Astrocyte (in vitro differentiated cells and primary cell): ENCODE measurements at regions not wholly inside any gene's neighbourhood (a gene's known extent, or its start where the extent isn't known, plus 50 kb on each side); places are given as distances from the start of the nearest gene placed in this dataset.
"Not testable (repeated sequence)": the region's sequence is repeated elsewhere in the genome, so short reads cannot be mapped to it uniquely, and the experiment has no call there.

Experiments used
- DNase-seq: peaks from one replicate; pipeline ENCODE4 v3.0.0-alpha.2; 2010; ENCODE audit warnings: low read depth
- FAIRE-seq: peaks from 2 replicates; lab custom pipeline; 2011; peaks lifted over from hg19 to GRCh38; lab: Jason Lieb, UNC
- H2AFZ ChIP-seq: 2 replicates; pipeline ENCODE4 v1.6.0; 2012; ENCODE audit warnings: low read depth, low read length, inconsistent platforms
- H3K27ac ChIP-seq: 2 replicates; pipeline ENCODE4 v1.5.1; 2011; ENCODE audit warnings: low read depth, low read length, inconsistent platforms
- H3K27me3 ChIP-seq: 2 replicates; pipeline ENCODE4 v1.6.0; 2011; ENCODE audit warnings: low read length, inconsistent platforms; ENCODE audit not compliant: insufficient read depth
- H3K36me3 ChIP-seq: 2 replicates; pipeline ENCODE4 v1.5.1; 2011; ENCODE audit warnings: low read length, inconsistent platforms; ENCODE audit not compliant: insufficient read depth
- H3K4me1 ChIP-seq: 2 replicates; pipeline ENCODE4 v1.5.1; 2011; ENCODE audit warnings: low read length, inconsistent platforms; ENCODE audit not compliant: insufficient read depth
- H3K4me2 ChIP-seq: 2 replicates; pipeline ENCODE4 v1.6.0; 2012; ENCODE audit warnings: low read length, inconsistent platforms
- H3K4me3 ChIP-seq: 2 replicates; pipeline ENCODE4 v1.5.1; 2011; ENCODE audit warnings: low read depth, mild to moderate bottlenecking, low read length, inconsistent platforms; ENCODE audit not compliant: insufficient read depth
- H3K79me2 ChIP-seq: 2 replicates; pipeline ENCODE4 v1.6.0; 2012; ENCODE audit warnings: mild to moderate bottlenecking, low read length, inconsistent platforms; ENCODE audit not compliant: insufficient read depth
- H3K9ac ChIP-seq: 2 replicates; pipeline ENCODE4 v1.6.0; 2012; ENCODE audit warnings: mild to moderate bottlenecking, low read length, inconsistent platforms
- H3K9me3 ChIP-seq: 2 replicates; pipeline ENCODE4 v1.5.1; 2012; ENCODE audit warnings: low read depth, mild to moderate bottlenecking, low read length, inconsistent platforms; ENCODE audit not compliant: insufficient read depth
- H4K20me1 ChIP-seq: 2 replicates; pipeline ENCODE4 v1.6.0; 2012; ENCODE audit warnings: low read length, inconsistent platforms; ENCODE audit not compliant: insufficient read depth
- H3K27ac Mint-ChIP-seq: one replicate; pipeline ENCODE4 v1.8.0; 2021; ENCODE audit warnings: mild to moderate bottlenecking, mixed read lengths; ENCODE audit not compliant: unreplicated experiment
- H3K27me3 Mint-ChIP-seq: one replicate; pipeline ENCODE4 v1.8.0; 2021; ENCODE audit warnings: low read depth, mixed read lengths; ENCODE audit not compliant: unreplicated experiment
- H3K36me3 Mint-ChIP-seq: one replicate; pipeline ENCODE4 v1.8.0; 2021; ENCODE audit warnings: low read depth, mixed read lengths; ENCODE audit not compliant: unreplicated experiment
- H3K4me1 Mint-ChIP-seq: one replicate; pipeline ENCODE4 v1.8.0; 2021; ENCODE audit warnings: low read depth, mixed read lengths; ENCODE audit not compliant: unreplicated experiment
- H3K4me3 Mint-ChIP-seq: one replicate; pipeline ENCODE4 v1.8.0; 2021; ENCODE audit warnings: mild to moderate bottlenecking, moderate library complexity, mixed read lengths; ENCODE audit not compliant: unreplicated experiment
- H3K9me3 Mint-ChIP-seq: one replicate; pipeline ENCODE4 v1.8.0; 2021; ENCODE audit warnings: mild to moderate bottlenecking, mixed read lengths; ENCODE audit not compliant: unreplicated experiment

- not testable (repeated sequence) for H3K36me3 ChIP-seq, H3K4me1 ChIP-seq, H3K27me3 ChIP-seq, H3K4me3 ChIP-seq, H2AFZ ChIP-seq, H3K9me3 Mint-ChIP-seq, H3K27me3 Mint-ChIP-seq, H3K9me3 ChIP-seq, H3K36me3 Mint-ChIP-seq
- Mint-ChIP-seq H3K27ac (peak overlapping the region; percentile 90), H3K4me1 (peaks cover 26% of the 10 kb centered on the region), H3K4me3 (peak overlapping the region; percentile 8)
- H3K9ac ChIP-seq = peak overlapping the region; percentile 62
- peaks cover 78% of the 10 kb centered on the region for H3K79me2 ChIP-seq
- peak; percentile 54 for FAIRE-seq
- peak overlapping the region; percentile 76 for H3K27ac ChIP-seq
- peak overlapping the region; percentile 57 for H3K4me2 ChIP-seq
- peaks cover 28% of the 10 kb centered on the region for H4K20me1 ChIP-seq
- DNase-seq = peak; percentile 47
These were observed 278.4 kb upstream of the PLGLB2 start for GRCh38 chr2:87469180-87470151.

- Histone ChIP-seq H4K20me1 (peaks cover 24% of the 10 kb centered on the region), H3K79me2 (peaks cover 78% of the 10 kb centered on the region)
- H3K4me2 ChIP-seq, H3K36me3 ChIP-seq, H3K27me3 ChIP-seq, H3K9me3 Mint-ChIP-seq, H3K9me3 ChIP-seq, FAIRE-seq, H3K4me3 ChIP-seq, H2AFZ ChIP-seq, H3K27me3 Mint-ChIP-seq, H3K9ac ChIP-seq, H3K27ac ChIP-seq, H3K4me1 ChIP-seq, DNase-seq, H3K36me3 Mint-ChIP-seq: not testable (repeated sequence)
- Mint-ChIP-seq H3K4me1 (peaks cover 18% of the 10 kb centered on the region), H3K27ac (peak overlapping the region; percentile 84), H3K4me3 (peak overlapping the region; percentile 75)
These were observed 277.2 kb upstream of the PLGLB2 start for GRCh38 chr2:87470381-87471380.

GRCh38 chr2:87471478-87471877, 276.4 kb upstream of the PLGLB2 start:
- H3K36me3 ChIP-seq, H3K36me3 Mint-ChIP-seq, H3K4me2 ChIP-seq, H2AFZ ChIP-seq, H3K9me3 ChIP-seq, H3K27me3 Mint-ChIP-seq, H3K27me3 ChIP-seq, H3K9me3 Mint-ChIP-seq, FAIRE-seq, H3K4me1 ChIP-seq, H3K4me3 ChIP-seq, H3K9ac ChIP-seq, DNase-seq, H3K27ac ChIP-seq: not testable (repeated sequence)
- H4K20me1 ChIP-seq = peaks cover 22% of the 10 kb centered on the region
- Mint-ChIP-seq H3K27ac (peak overlapping the region; percentile 7), H3K4me3 (peak overlapping the region; percentile 67), H3K4me1 (peaks cover 16% of the 10 kb centered on the region)
- peaks cover 77% of the 10 kb centered on the region for H3K79me2 ChIP-seq

GRCh38 chr2:87476223-87476872, 271.5 kb upstream of the PLGLB2 start:
- not testable (repeated sequence) for H3K4me2 ChIP-seq, H3K4me3 ChIP-seq, DNase-seq, H3K27me3 ChIP-seq, H2AFZ ChIP-seq, H3K4me1 ChIP-seq, H3K27ac ChIP-seq, H3K4me3 Mint-ChIP-seq, H3K9me3 ChIP-seq, H3K27me3 Mint-ChIP-seq, H3K36me3 Mint-ChIP-seq, FAIRE-seq, H3K9ac ChIP-seq, H3K36me3 ChIP-seq, H3K9me3 Mint-ChIP-seq
- peaks cover 73% of the 10 kb centered on the region for H3K79me2 ChIP-seq
- peaks cover 34% of the 10 kb centered on the region for H4K20me1 ChIP-seq
- Mint-ChIP-seq H3K4me1 (peaks cover 17% of the 10 kb centered on the region), H3K27ac (peak overlapping the region; percentile 54)

- H4K20me1 ChIP-seq = peaks cover 34% of the 10 kb centered on the region
- not testable (repeated sequence) for H3K4me3 Mint-ChIP-seq, H3K27me3 ChIP-seq, H3K4me2 ChIP-seq, H3K9ac ChIP-seq, H3K4me1 ChIP-seq, H3K36me3 ChIP-seq, H3K9me3 ChIP-seq, H3K9me3 Mint-ChIP-seq, H3K4me3 ChIP-seq, H2AFZ ChIP-seq, H3K27ac ChIP-seq, H3K27me3 Mint-ChIP-seq, FAIRE-seq, H3K36me3 Mint-ChIP-seq
- H3K4me1 Mint-ChIP-seq = peaks cover 17% of the 10 kb centered on the region
- peaks cover 69% of the 10 kb centered on the region for H3K79me2 ChIP-seq
- DNase-seq = peak; percentile 32
- peak overlapping the region; percentile 54 for H3K27ac Mint-ChIP-seq
These were observed 271.0 kb upstream of the PLGLB2 start for GRCh38 chr2:87476936-87477335.
